ENCODE measurements at regions not wholly inside any gene's neighbourhood (a gene's known extent, or its start where the extent isn't known, plus 50 kb on each side); places are given as distances from the start of the nearest gene placed in this dataset.
"Not testable (repeated sequence)": the region's sequence is repeated elsewhere in the genome, so short reads cannot be mapped to it uniquely, and the experiment has no call there.

DNA sequence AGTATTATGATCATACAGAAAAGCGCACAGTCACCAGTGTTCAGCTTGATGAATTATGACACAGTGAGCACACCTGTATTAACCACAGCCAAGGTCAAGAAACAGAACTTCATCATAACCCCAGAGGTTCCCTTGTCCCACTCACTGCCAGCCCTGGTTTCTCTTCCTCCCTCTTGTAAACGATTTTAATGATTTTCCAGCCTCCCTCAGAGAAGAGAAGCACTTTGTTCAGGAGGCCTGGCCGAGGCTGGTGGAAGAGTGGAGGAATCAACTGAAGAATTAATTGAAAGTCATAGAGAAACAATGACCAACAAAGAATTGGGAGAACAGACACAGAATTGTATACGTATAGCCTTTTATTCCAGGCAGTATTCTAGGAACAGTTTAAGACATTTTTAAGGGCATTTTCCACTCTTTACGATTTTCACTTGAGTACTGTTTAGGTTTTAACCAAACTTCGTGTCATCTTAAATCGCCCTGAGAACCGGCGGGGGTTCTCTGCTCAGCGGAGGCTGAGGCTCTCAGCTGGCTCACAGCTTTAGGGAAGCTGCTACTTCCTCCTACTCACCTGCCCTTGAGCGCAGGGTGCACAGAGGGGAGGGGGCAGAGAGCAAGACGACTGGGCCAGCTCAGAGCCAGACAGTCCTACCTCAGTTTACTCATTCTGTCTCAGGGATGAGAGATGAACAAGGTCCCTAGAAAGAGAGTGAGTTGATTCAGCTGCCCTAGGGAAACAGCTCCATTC, 108.6 kb downstream of the AKAP11 start:
- H3K18ac ChIP-seq (ENCODE audit: low read length): no peak overlapping the region
- no peak overlapping the region for H2BK5ac ChIP-seq (ENCODE audit: low read length)
- H3K9ac ChIP-seq (ENCODE audit: low read length): no peak overlapping the region
- DNase-seq: no peak
- H4K8ac ChIP-seq (ENCODE audit: low read depth, low read length): no peak overlapping the region
- H3K56ac ChIP-seq (ENCODE audit: low read length): no peak overlapping the region
- no peak overlapping the region for H3K4me3 ChIP-seq (ENCODE audit: low read length)
- no peaks in the 10 kb centered on the region for H3K79me1 ChIP-seq (ENCODE audit: low read length)
- H3K27me3 ChIP-seq (ENCODE audit: insufficient read depth, low read length, poor library complexity): no peaks in the 10 kb centered on the region
- no peak overlapping the region for H3K23ac ChIP-seq (ENCODE audit: low read length)
- no peak overlapping the region for H2AK5ac ChIP-seq (ENCODE audit: low read length)
- H3K4me2 ChIP-seq (ENCODE audit: low read length): no peak overlapping the region
- H2BK120ac ChIP-seq (ENCODE audit: low read depth, low read length): no peak overlapping the region
- no peak overlapping the region for H3K4ac ChIP-seq (ENCODE audit: low read depth, low read length)
- no peaks in the 10 kb centered on the region for H3K36me3 ChIP-seq (ENCODE audit: control insufficient read depth, insufficient read depth, low read length)
- WGBS (ENCODE audit: extremely low coverage, insufficient coverage, low lambda C conversion rate): no CpG with 5 or more reads among the region's 12 CpGs
- no peak overlapping the region for H3K27ac ChIP-seq (ENCODE audit: low read depth, low read length)
- no peak overlapping the region for H2BK15ac ChIP-seq (replicated peaks; ENCODE audit: low read depth)
- no peaks in the 10 kb centered on the region for H3K79me2 ChIP-seq (ENCODE audit: control insufficient read depth, insufficient read depth, low read length)
- H4K5ac ChIP-seq (ENCODE audit: low read length): no peak overlapping the region
- no peaks in the 10 kb centered on the region for H3K4me1 ChIP-seq (ENCODE audit: control insufficient read depth, low read depth, low read length)

DNA sequence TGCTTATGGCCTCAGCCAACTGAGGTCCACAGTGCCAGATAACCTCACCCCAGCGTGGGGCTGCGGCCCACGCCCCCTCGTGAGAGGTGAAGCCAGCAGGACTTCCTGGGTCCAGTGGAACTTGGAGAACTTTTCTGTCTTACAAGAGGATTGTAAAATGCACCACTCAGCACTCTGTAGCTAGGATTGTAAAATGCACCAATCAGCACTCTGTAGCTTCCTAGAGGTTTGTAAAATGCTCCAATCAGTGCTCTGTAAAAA, 109.1 kb downstream of the AKAP11 start:
- Histone ChIP-seq H3K79me1 (ENCODE audit: low read length) (no peaks in the 10 kb centered on the region), H3K79me2 (ENCODE audit: control insufficient read depth, insufficient read depth, low read length) (no peaks in the 10 kb centered on the region), H3K23ac (ENCODE audit: low read length) (no peak overlapping the region), H3K27me3 (ENCODE audit: insufficient read depth, low read length, poor library complexity) (no peaks in the 10 kb centered on the region), H2BK5ac (ENCODE audit: low read length) (no peak overlapping the region), H3K4me1 (ENCODE audit: control insufficient read depth, low read depth, low read length) (no peaks in the 10 kb centered on the region), H2AK5ac (ENCODE audit: low read length) (no peak overlapping the region), H3K4me2 (ENCODE audit: low read length) (no peak overlapping the region), H4K5ac (ENCODE audit: low read length) (no peak overlapping the region), H2BK15ac (replicated peaks; ENCODE audit: low read depth) (no peak overlapping the region), H4K8ac (ENCODE audit: low read depth, low read length) (no peak overlapping the region), H2BK120ac (ENCODE audit: low read depth, low read length) (no peak overlapping the region), H3K56ac (ENCODE audit: low read length) (no peak overlapping the region), H3K4me3 (ENCODE audit: low read length) (no peak overlapping the region), H3K4ac (ENCODE audit: low read depth, low read length) (no peak overlapping the region), H3K27ac (ENCODE audit: low read depth, low read length) (no peak overlapping the region), H3K9ac (ENCODE audit: low read length) (no peak overlapping the region), H3K18ac (ENCODE audit: low read length) (no peak overlapping the region), H3K36me3 (ENCODE audit: control insufficient read depth, insufficient read depth, low read length) (no peaks in the 10 kb centered on the region)
- DNase-seq: no peak
- no CpG with 5 or more reads among the region's 4 CpGs for WGBS (ENCODE audit: extremely low coverage, insufficient coverage, low lambda C conversion rate)

DNA sequence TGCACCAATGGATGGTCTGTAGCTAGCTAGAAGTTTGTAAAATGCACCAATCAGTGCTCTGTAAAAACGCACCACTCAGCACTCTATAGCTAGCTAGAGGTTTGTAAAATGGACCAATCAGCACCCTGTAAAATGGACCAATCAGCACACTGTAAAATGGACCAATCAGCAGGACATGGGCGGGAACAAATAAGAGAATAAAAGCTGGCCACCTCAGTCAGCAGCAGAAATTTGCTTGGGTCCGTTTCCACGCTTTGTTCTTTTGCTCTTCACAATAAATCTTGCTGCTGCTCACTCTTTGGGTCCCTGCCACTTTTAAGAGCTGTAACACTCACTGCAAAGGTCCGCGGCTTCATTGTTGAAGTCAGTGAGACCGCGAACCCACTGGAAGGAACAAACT, 109.5 kb downstream of the AKAP11 start:
- H3K36me3 ChIP-seq (ENCODE audit: control insufficient read depth, insufficient read depth, low read length); H3K4me1 ChIP-seq (ENCODE audit: control insufficient read depth, low read depth, low read length); H2AK5ac ChIP-seq (ENCODE audit: low read length); H3K18ac ChIP-seq (ENCODE audit: low read length); H2BK15ac ChIP-seq (replicated peaks; ENCODE audit: low read depth); H3K79me1 ChIP-seq (ENCODE audit: low read length); H3K4ac ChIP-seq (ENCODE audit: low read depth, low read length); H3K9ac ChIP-seq (ENCODE audit: low read length); H3K27me3 ChIP-seq (ENCODE audit: insufficient read depth, low read length, poor library complexity); H3K23ac ChIP-seq (ENCODE audit: low read length); H3K56ac ChIP-seq (ENCODE audit: low read length); H3K27ac ChIP-seq (ENCODE audit: low read depth, low read length); H3K4me3 ChIP-seq (ENCODE audit: low read length); H2BK120ac ChIP-seq (ENCODE audit: low read depth, low read length); H4K5ac ChIP-seq (ENCODE audit: low read length); DNase-seq; H3K4me2 ChIP-seq (ENCODE audit: low read length); H4K8ac ChIP-seq (ENCODE audit: low read depth, low read length); H2BK5ac ChIP-seq (ENCODE audit: low read length); H3K79me2 ChIP-seq (ENCODE audit: control insufficient read depth, insufficient read depth, low read length): not testable (repeated sequence)
- no CpG with 5 or more reads among the region's 8 CpGs for WGBS (ENCODE audit: extremely low coverage, insufficient coverage, low lambda C conversion rate)

DNA sequence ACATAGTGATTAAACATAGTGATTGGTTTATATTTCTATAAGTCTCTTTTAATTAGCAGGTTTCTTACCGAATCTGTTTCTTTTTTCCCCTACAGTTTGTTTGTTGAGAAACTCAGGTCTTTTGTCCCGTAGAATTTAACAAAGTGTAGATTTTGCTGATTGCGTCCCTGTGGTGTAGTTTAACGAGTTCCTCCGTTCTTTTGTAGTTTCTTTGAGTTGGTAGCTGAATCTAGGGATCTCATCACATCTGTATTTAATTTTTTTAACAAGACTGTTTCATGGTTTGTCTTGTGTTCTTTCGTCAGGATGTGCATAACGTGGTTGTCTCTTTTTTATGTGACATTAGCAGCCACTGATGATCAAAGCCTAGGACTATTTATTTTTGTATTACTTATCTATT, 111.1 kb downstream of the AKAP11 start:
- no CpG with 5 or more reads among the region's 7 CpGs for WGBS (ENCODE audit: extremely low coverage, insufficient coverage, low lambda C conversion rate)
- no peak overlapping the region for H2BK120ac ChIP-seq (ENCODE audit: low read depth, low read length)
- no peak overlapping the region for H3K18ac ChIP-seq (ENCODE audit: low read length)
- H3K27me3 ChIP-seq (ENCODE audit: insufficient read depth, low read length, poor library complexity): no peaks in the 10 kb centered on the region
- no peak overlapping the region for H2BK15ac ChIP-seq (replicated peaks; ENCODE audit: low read depth)
- no peak overlapping the region for H3K9ac ChIP-seq (ENCODE audit: low read length)
- no peak for DNase-seq
- no peaks in the 10 kb centered on the region for H3K4me1 ChIP-seq (ENCODE audit: control insufficient read depth, low read depth, low read length)
- H4K8ac ChIP-seq (ENCODE audit: low read depth, low read length): no peak overlapping the region
- H3K36me3 ChIP-seq (ENCODE audit: control insufficient read depth, insufficient read depth, low read length): no peaks in the 10 kb centered on the region
- H2AK5ac ChIP-seq (ENCODE audit: low read length): no peak overlapping the region
- no peak overlapping the region for H3K4me2 ChIP-seq (ENCODE audit: low read length)
- H3K23ac ChIP-seq (ENCODE audit: low read length): no peak overlapping the region
- H2BK5ac ChIP-seq (ENCODE audit: low read length): no peak overlapping the region
- H3K4ac ChIP-seq (ENCODE audit: low read depth, low read length): no peak overlapping the region
- H3K56ac ChIP-seq (ENCODE audit: low read length): no peak overlapping the region
- H3K27ac ChIP-seq (ENCODE audit: low read depth, low read length): no peak overlapping the region
- no peaks in the 10 kb centered on the region for H3K79me1 ChIP-seq (ENCODE audit: low read length)
- H3K4me3 ChIP-seq (ENCODE audit: low read length): no peak overlapping the region
- H4K5ac ChIP-seq (ENCODE audit: low read length): no peak overlapping the region
- H3K79me2 ChIP-seq (ENCODE audit: control insufficient read depth, insufficient read depth, low read length): no peaks in the 10 kb centered on the region

DNA sequence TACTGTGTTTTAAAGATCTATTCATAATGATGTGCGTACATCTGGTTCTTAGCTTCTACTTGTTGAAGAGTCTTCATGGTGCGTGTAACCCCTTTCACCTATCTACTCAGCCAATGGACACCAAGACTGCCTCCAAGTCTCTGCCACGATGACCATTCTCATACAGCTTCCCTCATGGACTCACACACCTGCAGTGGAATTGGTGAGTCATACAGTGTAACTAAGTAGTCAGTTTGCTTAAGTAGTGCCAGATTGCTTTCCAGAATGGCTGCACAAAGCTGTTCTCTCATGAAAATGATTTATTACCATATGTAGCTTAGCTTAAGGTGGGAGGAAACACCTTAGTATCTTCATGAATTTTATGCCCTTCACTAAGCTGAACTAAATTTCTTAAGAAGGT, 112.3 kb downstream of the AKAP11 start:
- H4K5ac ChIP-seq (ENCODE audit: low read length): no peak overlapping the region
- no peak overlapping the region for H2BK120ac ChIP-seq (ENCODE audit: low read depth, low read length)
- H2BK15ac ChIP-seq (replicated peaks; ENCODE audit: low read depth): no peak overlapping the region
- H3K18ac ChIP-seq (ENCODE audit: low read length): no peak overlapping the region
- H3K79me1 ChIP-seq (ENCODE audit: low read length): no peaks in the 10 kb centered on the region
- H3K4me1 ChIP-seq (ENCODE audit: control insufficient read depth, low read depth, low read length): no peaks in the 10 kb centered on the region
- no peak overlapping the region for H4K8ac ChIP-seq (ENCODE audit: low read depth, low read length)
- H3K4ac ChIP-seq (ENCODE audit: low read depth, low read length): no peak overlapping the region
- H3K27ac ChIP-seq (ENCODE audit: low read depth, low read length): no peak overlapping the region
- no peak overlapping the region for H3K56ac ChIP-seq (ENCODE audit: low read length)
- no peaks in the 10 kb centered on the region for H3K79me2 ChIP-seq (ENCODE audit: control insufficient read depth, insufficient read depth, low read length)
- WGBS (ENCODE audit: extremely low coverage, insufficient coverage, low lambda C conversion rate): no CpG with 5 or more reads among the region's 3 CpGs
- no peak overlapping the region for H3K23ac ChIP-seq (ENCODE audit: low read length)
- no peaks in the 10 kb centered on the region for H3K36me3 ChIP-seq (ENCODE audit: control insufficient read depth, insufficient read depth, low read length)
- no peak overlapping the region for H3K4me2 ChIP-seq (ENCODE audit: low read length)
- no peak overlapping the region for H2AK5ac ChIP-seq (ENCODE audit: low read length)
- no peak overlapping the region for H3K4me3 ChIP-seq (ENCODE audit: low read length)
- H2BK5ac ChIP-seq (ENCODE audit: low read length): no peak overlapping the region
- DNase-seq: no peak
- H3K9ac ChIP-seq (ENCODE audit: low read length): no peak overlapping the region
- H3K27me3 ChIP-seq (ENCODE audit: insufficient read depth, low read length, poor library complexity): no peaks in the 10 kb centered on the region

DNA sequence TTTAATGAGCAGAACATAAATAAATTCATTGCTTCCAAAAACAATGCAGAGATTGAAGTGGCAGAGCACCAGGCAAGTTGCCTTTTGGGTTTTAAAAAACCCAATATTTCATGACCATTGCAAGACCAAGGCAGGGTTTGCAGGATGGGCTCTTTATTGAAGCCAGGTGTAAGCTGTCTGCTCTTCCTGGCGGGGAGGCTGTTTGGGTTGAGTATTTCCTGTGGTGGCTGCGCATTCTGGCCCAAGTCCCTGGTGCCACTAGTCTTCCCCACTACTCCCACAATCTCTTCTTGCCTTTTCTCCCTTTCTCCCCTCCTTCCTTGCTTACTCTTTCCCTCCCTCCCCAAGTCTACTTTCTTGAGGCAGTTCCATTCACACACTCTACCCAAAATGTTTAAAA, 116.4 kb downstream of the AKAP11 start:
- Histone ChIP-seq H3K79me2 (ENCODE audit: control insufficient read depth, insufficient read depth, low read length) (no peaks in the 10 kb centered on the region), H3K4me3 (ENCODE audit: low read length) (no peak overlapping the region), H2BK120ac (ENCODE audit: low read depth, low read length) (no peak overlapping the region), H3K4me1 (ENCODE audit: control insufficient read depth, low read depth, low read length) (no peaks in the 10 kb centered on the region), H2BK15ac (replicated peaks; ENCODE audit: low read depth) (no peak overlapping the region), H3K56ac (ENCODE audit: low read length) (no peak overlapping the region), H3K36me3 (ENCODE audit: control insufficient read depth, insufficient read depth, low read length) (no peaks in the 10 kb centered on the region), H4K8ac (ENCODE audit: low read depth, low read length) (no peak overlapping the region), H3K4ac (ENCODE audit: low read depth, low read length) (no peak overlapping the region), H3K9ac (ENCODE audit: low read length) (no peak overlapping the region), H3K4me2 (ENCODE audit: low read length) (no peak overlapping the region), H3K18ac (ENCODE audit: low read length) (no peak overlapping the region), H3K27ac (ENCODE audit: low read depth, low read length) (no peak overlapping the region), H4K5ac (ENCODE audit: low read length) (no peak overlapping the region), H3K27me3 (ENCODE audit: insufficient read depth, low read length, poor library complexity) (no peaks in the 10 kb centered on the region), H3K79me1 (ENCODE audit: low read length) (no peaks in the 10 kb centered on the region), H2BK5ac (ENCODE audit: low read length) (no peak overlapping the region), H2AK5ac (ENCODE audit: low read length) (no peak overlapping the region), H3K23ac (ENCODE audit: low read length) (no peak overlapping the region)
- no CpG with 5 or more reads among the region's 2 CpGs for WGBS (ENCODE audit: extremely low coverage, insufficient coverage, low lambda C conversion rate)
- no peak for DNase-seq

All from mesendoderm (in vitro differentiated cells).